ENCODE measurements at regions not wholly inside any gene's neighbourhood (a gene's known extent, or its start where the extent isn't known, plus 50 kb on each side); places are given as distances from the start of the nearest gene placed in this dataset.
"Not testable (repeated sequence)": the region's sequence is repeated elsewhere in the genome, so short reads cannot be mapped to it uniquely, and the experiment has no call there.

DNA sequence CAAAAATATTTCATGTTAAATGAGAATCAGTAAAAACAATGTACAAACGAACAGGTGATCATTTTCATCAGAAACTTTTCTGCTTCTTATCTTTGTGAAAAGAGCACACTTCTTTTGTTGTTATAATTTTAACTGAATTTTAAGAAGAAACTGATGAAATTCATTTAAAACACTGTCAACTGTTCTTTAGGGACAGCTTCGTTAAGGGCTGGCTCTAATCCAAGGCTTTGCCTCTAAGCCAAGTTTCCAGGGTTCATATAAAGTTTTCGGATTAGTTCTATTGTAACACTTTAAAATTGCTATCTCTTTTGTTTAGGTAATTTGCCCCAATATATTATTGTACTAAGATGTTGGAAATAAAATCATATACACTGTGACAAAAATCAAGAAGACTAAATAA is 559.2 kb downstream of the TUSC1 start:
- H3K36me3 ChIP-seq (ENCODE audit: control insufficient read depth, insufficient read depth, low read length), result no peaks in the 10 kb centered on the region
- TF ChIP-seq, protein P1, sequence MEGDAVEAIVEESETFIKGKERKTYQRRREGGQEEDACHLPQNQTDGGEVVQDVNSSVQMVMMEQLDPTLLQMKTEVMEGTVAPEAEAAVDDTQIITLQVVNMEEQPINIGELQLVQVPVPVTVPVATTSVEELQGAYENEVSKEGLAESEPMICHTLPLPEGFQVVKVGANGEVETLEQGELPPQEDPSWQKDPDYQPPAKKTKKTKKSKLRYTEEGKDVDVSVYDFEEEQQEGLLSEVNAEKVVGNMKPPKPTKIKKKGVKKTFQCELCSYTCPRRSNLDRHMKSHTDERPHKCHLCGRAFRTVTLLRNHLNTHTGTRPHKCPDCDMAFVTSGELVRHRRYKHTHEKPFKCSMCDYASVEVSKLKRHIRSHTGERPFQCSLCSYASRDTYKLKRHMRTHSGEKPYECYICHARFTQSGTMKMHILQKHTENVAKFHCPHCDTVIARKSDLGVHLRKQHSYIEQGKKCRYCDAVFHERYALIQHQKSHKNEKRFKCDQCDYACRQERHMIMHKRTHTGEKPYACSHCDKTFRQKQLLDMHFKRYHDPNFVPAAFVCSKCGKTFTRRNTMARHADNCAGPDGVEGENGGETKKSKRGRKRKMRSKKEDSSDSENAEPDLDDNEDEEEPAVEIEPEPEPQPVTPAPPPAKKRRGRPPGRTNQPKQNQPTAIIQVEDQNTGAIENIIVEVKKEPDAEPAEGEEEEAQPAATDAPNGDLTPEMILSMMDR (IDR thresholded peaks at IDR 0.05; ENCODE audit: insufficient read depth, low read length, severe bottlenecking), result no peak
- no peak overlapping the region for H3K4me3 ChIP-seq (ENCODE audit: low read depth, low read length)
- DNase-seq (ENCODE audit: low read depth) (no peak), FAIRE-seq (no peak)
- no peaks in the 10 kb centered on the region for H3K27me3 ChIP-seq (ENCODE audit: control insufficient read depth, insufficient read depth, low read length)

DNA sequence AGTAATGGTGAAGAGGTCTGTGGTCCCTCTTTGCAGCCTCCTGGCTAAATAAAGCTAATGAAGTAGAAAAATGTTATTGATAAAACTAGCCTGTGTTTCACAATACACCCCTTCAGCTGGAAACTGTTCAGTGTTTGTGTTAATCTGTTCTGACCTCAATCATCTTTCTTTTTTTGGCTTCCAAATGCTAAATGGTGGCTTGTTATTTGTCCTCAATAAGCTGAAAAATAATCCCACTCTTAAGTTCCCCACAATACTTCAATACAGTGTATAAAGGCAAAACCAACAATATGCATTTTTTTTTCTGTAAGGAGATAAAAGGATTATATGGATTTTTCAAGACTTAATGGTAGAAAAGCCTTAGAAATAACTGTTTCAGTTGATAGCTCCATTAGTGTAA is 560.5 kb downstream of the TUSC1 start:
- DNase-seq (ENCODE audit: low read depth) (no peak), FAIRE-seq (no peak)
- H3K36me3 ChIP-seq (ENCODE audit: control insufficient read depth, insufficient read depth, low read length), result no peaks in the 10 kb centered on the region
- no peaks in the 10 kb centered on the region for H3K27me3 ChIP-seq (ENCODE audit: control insufficient read depth, insufficient read depth, low read length)
- TF ChIP-seq, protein P1 (IDR thresholded peaks at IDR 0.05; ENCODE audit: insufficient read depth, low read length, severe bottlenecking), result no peak
- no peak overlapping the region for H3K4me3 ChIP-seq (ENCODE audit: low read depth, low read length)

DNA sequence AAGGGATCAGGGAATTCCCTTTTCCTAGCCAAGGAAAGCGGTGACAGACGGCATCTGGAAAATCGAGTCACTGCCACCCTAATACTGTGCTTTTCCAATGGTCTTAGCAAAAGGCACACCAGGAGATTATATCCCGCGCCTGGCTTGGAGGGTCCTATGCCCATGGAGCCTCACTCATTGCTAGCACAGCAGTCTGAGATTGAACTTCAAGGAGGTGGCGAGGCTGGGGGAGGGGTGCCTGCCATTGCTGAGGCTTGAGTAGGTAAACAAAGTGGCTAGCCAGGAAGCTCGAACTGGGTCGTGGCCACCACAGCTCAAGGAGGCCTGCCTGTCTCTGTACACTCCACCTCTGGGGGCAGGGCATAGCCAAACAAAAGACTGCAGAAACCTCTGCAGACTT is 556.5 kb upstream of the IZUMO3 start:
- not testable (repeated sequence) for FAIRE-seq; DNase-seq (ENCODE audit: low read depth); H3K27me3 ChIP-seq (ENCODE audit: control insufficient read depth, insufficient read depth, low read length); H3K4me3 ChIP-seq (ENCODE audit: low read depth, low read length); H3K36me3 ChIP-seq (ENCODE audit: control insufficient read depth, insufficient read depth, low read length)

DNA sequence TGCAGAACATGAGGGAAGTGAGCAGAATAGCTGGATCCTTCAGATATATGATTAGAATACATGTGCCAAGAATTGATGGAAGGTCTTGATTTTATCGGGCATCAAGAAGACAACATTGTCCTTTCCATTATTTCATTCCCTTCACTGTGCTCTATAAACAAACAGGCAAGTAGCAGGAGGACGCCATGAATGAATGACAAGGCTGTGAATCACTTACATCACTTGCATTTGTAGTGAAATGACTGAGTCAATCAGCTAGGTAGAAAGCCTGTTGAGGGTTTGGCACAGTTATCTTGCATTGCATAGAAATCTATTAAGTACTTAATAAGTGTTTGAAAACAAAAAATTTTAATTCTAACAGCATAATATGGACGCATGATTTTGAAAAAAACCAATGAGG is 548.8 kb upstream of the IZUMO3 start:
- TF ChIP-seq, protein P1 (IDR thresholded peaks at IDR 0.05; ENCODE audit: insufficient read depth, low read length, severe bottlenecking), result no peak
- FAIRE-seq, result no peak
- Histone ChIP-seq H3K36me3 (ENCODE audit: control insufficient read depth, insufficient read depth, low read length) (no peaks in the 10 kb centered on the region), H3K4me3 (ENCODE audit: low read depth, low read length) (no peak overlapping the region), H3K27me3 (ENCODE audit: control insufficient read depth, insufficient read depth, low read length) (no peaks in the 10 kb centered on the region)
- peak; percentile 13 for DNase-seq (ENCODE audit: low read depth)

DNA sequence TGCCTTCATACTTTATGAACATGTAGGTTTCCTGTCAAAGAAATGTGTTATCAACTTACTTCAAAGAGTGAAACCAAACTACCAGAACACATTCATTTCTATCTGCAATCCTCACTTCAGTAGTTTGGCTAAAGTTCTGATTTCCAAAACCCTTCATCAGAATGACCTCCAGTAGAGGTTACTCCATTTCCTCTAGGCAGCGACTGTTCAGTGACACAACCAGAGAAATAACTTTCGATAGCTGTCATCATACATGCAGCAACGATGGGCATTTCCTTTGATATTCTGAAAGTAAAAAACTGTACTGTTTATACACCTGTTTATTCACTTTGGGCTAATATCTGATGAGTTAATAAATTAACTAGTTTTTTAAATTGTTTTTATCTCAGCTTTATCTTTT is 532.5 kb upstream of the IZUMO3 start:
- Histone ChIP-seq H3K4me3 (ENCODE audit: low read depth, low read length) (no peak overlapping the region), H3K27me3 (ENCODE audit: control insufficient read depth, insufficient read depth, low read length) (no peaks in the 10 kb centered on the region), H3K36me3 (ENCODE audit: control insufficient read depth, insufficient read depth, low read length) (no peaks in the 10 kb centered on the region)
- DNase-seq (ENCODE audit: low read depth) (no peak), FAIRE-seq (no peak)
- TF ChIP-seq, protein P1 (IDR thresholded peaks at IDR 0.05; ENCODE audit: insufficient read depth, low read length, severe bottlenecking), result no peak

DNA sequence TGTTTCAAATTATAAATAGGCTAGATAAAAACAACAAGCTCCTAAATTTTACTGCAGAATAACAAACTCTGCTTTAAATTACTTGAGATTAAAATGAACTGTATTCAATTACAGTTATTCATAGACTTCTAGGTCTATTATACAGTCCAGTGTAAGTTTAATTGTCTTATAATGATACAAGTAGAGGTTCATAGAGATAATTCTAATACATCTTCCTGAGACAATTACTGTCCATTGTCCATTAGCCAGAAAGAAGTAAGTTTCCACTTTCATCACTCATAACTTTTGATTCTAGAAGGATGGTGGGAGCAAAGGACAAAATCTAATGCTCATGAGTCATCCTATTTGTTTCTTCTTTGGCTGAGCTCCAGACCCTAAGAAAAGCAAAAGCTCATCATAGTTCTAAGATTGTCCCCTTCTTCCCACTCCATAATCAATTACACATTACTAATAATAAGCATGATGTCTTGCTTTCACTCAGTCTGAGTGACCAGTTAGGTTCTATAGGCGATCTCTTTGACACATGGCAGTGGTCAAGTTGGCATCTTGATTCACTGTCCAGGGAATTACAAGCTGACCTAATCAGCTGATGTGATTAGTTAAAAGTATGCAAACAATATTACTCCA is 502.5 kb upstream of the IZUMO3 start:
- TF ChIP-seq, protein P1 (IDR thresholded peaks at IDR 0.05; ENCODE audit: insufficient read depth, low read length, severe bottlenecking), result no peak
- FAIRE-seq (no peak), DNase-seq (ENCODE audit: low read depth) (no peak)
- H3K4me3 ChIP-seq (ENCODE audit: low read depth, low read length), result no peak overlapping the region
- H3K36me3 ChIP-seq (ENCODE audit: control insufficient read depth, insufficient read depth, low read length), result no peaks in the 10 kb centered on the region
- no peaks in the 10 kb centered on the region for H3K27me3 ChIP-seq (ENCODE audit: control insufficient read depth, insufficient read depth, low read length)

DNA sequence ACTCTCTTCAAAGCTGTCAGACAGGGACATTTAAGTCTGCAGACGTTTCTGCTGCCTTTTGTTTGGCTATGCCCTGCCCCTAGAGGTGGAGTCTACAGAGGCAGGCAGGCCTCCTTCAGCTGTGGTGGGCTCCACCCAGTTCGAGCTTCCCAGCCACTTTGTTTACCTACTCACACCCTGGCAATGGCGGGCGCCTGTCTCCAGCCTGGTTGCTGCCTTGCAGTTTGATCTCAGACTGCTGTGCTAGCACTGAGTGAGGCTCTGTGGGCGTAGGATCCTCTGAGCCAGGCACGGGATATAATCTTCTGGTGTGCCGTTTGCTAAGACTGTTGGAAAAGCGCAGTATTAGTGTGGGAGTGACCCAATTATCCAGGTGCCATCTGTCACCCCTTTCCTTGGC is 499.8 kb upstream of the IZUMO3 start:
- FAIRE-seq, result not testable (repeated sequence)

More for the DNA sequence above, 499.8 kb upstream of the IZUMO3 start:
- DNase-seq (ENCODE audit: low read depth); H3K36me3 ChIP-seq (ENCODE audit: control insufficient read depth, insufficient read depth, low read length); H3K27me3 ChIP-seq (ENCODE audit: control insufficient read depth, insufficient read depth, low read length); H3K4me3 ChIP-seq (ENCODE audit: low read depth, low read length): not testable (repeated sequence)

Data from bronchial epithelial cell (primary cell).